ENCODE measurements at regions not wholly inside any gene's neighbourhood (a gene's known extent, or its start where the extent isn't known, plus 50 kb on each side); places are given as distances from the start of the nearest gene placed in this dataset.

DNA sequence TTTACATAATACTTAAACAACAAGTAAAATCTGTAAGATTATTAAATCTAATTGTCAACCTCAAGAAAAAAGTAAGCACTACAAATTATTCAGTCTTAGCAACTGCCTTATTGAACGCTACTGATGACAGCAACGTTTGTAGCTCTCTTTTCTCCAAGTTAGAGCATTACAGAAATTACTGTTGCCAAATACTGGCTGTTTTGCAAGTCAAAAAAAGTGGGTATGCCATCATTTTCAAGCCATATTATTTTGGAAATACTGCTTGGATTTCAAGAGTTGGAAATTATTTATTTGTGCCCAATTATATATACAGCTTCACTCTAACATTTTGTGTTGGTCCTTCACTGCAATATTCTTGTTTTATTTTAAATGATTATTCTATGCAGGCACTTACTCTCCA, 221.7 kb downstream of the CXXC4 start:
- TF ChIP-seq CTCF (IDR thresholded peaks at IDR 0.05) (no peak), POLR2A (IDR thresholded peaks at IDR 0.05) (no peak), EP300 (IDR thresholded peaks at IDR 0.05) (no peak)

Measured in ovary (tissue), 3 donors.